ENCODE measurements at regions not wholly inside any gene's neighbourhood (a gene's known extent, or its start where the extent isn't known, plus 50 kb on each side); places are given as distances from the start of the nearest gene placed in this dataset.

GRCh38 chr5:40033009-40033408 is 608.2 kb upstream of the DAB2 start:
- DNase-seq: no peak

DNA sequence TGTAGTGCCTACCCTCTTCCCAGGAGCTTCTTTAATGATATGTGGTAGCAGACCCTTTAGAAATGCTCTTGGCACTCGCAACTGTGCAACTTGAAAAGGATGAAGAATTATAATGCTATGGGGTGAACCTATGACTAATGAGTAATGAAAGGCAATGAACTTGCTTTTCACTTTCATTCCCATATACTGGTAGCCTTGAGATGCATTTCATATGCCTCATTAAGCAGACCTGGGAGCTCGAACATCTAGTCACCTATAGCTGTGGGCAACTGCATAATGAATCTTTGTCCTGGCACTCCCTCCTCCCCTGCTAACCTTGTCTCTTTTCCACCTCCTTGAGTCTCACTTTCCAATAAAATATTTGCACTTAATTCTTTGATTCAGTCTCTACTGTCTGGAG is 605.9 kb upstream of the DAB2 start:
- DNase-seq: no peak

DNA sequence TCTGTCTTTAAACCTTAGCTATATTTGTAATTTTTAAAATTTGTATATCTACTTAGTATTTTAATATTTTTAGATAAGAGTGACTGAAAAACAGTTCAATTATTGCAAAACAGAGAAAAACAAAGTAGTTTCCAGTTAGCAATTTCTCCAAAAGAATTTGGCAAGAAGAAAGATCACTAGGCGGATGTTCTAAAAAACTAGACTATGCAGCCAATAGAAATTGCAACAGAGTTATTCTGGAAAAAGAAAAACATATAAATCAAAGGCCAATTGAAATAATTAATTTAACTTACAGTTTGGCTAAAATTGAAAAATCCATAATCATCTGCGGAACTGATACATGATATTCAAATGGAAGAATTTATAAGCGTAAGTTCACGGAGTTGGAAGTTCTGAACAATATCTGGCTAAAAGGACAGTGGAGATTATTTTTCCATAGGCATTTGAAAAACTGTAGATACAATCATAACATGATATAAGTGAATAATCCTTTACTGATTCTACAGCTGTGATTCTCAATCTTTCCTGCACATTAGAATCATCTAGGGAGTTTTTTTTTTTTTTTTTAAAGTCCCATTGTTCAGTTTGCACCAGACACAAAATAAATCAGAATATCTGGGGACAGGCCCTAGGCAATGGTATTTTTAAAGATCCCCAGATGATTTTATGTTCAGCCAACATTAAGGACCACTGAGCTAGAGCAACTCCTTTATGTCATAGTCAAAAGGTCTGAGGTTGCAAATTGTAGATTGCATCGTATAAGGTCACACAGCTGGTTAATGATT is 605.1 kb upstream of the DAB2 start:
- no peak for DNase-seq

DNA sequence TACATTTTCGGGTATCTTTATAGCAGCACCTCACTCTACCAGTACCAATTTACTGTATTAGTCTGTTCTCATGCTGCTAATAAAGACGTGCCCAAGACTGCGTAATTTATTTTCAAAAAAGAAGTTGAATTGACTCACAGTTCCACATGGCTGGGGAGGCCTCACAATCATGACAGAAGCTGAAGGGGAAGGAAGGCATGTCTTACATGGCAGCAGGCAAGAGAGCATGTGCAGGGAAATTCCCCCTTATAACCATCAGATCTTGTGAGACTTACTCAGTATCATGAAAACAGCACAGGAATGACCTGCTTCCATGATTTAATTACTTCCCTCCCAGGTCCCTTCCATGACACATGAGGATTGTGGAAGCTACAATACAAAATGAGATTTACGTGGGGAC is 602.6 kb upstream of the DAB2 start:
- DNase-seq: no peak

- DNase-seq: no peak
Observed at GRCh38 chr5:40025586-40025985, 600.8 kb upstream of the DAB2 start.

DNA sequence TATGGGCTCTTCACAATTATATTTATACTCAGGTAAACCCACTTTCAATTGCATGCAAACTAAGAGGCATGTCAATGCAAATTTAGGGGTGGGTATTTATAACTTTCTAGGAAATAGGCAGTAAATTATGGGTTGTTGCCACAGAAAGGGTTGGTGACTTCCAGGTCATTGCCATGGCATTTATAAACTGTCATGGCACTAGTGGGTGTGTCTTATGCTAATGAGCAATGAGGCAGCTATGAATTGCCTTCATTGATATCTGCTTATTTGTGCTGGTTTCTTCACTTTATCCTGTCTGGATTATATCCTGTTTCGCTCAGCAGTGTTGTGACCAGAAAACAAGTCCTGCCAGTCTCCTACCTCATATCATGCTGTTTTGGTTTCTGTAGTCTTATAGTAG is 597.3 kb upstream of the DAB2 start:
- no peak for DNase-seq

DNA sequence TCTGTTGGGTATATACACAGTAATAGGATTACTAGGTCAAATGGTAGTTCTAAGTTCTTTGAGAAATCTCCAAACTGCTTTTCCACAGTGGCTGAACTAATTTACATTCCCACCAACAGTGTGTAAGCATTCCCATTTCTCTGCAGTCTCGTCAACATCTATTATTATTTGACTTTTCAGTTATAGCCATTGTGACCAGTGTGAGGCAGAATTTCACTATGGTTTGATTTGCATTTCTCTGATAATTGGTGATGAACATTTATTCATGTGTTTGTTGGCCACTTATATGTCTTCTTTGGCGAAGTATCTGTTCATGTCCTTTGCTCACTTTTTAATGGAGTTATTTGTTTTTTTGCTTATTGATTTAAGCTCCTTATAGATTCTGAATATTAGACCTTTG is 596.2 kb upstream of the DAB2 start:
- DNase-seq: no peak

DNA sequence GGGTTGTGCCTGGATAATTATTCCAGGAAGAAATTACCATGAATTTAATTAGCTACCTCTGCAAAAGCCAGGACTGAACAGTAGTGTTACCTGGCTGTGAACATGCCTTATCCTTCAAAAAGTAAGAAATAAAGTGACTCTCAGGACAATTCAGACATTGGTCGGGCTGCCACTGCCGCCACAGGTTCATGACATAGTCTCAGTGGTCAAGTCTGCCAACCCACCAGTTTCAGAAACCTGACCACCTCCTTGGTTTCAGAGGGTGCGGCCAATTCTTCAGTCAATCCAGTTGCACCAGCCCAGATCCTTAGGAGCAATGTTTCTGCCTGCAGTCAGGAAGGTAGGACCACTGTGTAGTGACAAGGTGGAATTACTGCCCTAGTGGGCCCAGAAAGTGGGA is 593.1 kb upstream of the DAB2 start:
- no peak for DNase-seq

- peak in 1 of 2 experiments; percentile 17 for DNase-seq
Observed at GRCh38 chr5:40017135-40017534, 592.4 kb upstream of the DAB2 start.

DNA sequence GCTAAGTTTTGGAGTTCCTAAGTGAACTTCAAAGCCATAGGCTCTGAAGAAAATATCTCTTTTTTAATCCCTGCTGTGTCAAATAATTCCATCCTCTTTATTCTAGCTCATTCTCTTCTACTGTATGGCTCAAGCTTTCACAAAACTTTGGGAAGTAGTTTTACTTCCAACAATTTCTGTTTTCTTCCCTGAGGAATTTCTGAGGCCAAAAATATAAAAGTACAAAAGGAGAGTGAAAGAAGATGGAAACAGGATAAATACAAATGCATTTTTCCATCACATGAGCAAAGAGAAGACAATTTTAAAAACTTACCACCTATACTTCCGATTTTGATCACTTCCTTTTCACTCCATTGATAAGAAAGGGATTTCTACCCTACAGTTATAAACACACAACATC is 585.7 kb upstream of the DAB2 start:
- DNase-seq: no peak

- DNase-seq: no peak
Observed at GRCh38 chr5:40006260-40006659, 581.5 kb upstream of the DAB2 start.

DNA sequence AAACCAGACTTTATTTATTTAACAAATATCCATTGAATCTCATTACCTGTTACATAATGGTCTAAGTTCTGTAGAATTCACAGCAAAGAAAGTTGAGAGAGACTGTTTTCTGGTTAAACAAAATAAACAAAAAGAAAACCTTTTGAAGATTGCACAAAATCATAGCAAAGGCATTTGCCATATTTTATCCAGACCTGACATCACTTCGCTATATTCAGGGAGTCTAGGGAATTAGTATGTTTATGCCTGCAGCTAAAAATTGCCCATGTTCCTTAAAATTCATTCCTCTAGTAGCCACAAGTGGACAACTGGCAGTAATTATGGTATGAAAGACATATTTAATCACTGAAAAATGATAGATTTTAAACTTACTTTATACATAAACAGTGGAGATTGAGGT is 577.0 kb upstream of the DAB2 start:
- no peak for DNase-seq

DNA sequence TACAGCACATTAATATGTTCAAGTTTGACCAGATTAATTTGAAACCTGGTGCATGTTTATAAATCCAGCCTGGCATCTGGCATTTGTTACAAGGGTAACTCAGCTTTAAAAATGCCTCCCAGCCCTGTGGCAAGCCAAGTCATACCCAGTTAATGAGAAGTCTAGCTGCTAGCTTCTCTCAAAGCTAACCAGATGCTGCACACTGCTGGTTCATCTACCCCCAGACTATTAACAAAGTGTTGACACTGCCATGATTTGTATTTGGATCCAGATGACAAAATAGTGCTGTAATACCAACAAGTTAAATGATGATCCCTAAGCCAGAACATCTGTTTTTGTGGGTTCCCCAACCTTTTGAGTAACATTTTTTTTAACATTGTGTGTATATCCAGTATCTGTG is 573.7 kb upstream of the DAB2 start:
- DNase-seq: no peak

- DNase-seq: no peak
Observed at GRCh38 chr5:39995990-39996389, 571.2 kb upstream of the DAB2 start.

DNA sequence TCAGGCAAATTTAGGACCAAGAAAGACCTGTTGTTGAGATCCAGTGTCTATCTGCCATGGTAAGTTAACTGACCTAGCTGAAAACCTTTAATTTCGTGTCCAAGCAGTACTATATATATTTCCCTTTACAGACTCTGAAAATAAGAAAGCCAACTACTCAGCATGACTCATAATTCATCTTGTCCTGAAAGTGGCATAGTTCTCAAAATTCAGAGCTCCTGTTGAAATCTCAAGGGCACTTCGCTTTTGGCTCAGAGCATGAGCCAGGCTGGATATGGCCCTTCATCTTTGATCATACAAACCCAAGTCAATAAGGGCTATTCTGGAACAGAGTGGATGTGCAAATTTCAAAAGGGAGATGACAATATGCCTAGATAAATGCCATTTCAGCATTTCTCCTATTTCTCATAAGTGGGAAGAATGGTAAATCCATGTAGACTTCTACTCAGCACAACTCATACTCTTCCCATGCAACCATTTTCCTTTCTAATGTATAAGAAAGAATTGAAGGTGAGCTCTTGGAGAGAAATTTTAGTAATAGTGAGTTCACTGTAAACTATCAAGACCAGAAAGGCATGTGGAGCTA is 567.9 kb upstream of the DAB2 start:
- DNase-seq: no peak

GRCh38 chr5:39986614-39987013 is 561.8 kb upstream of the DAB2 start:
- no peak for DNase-seq

DNA sequence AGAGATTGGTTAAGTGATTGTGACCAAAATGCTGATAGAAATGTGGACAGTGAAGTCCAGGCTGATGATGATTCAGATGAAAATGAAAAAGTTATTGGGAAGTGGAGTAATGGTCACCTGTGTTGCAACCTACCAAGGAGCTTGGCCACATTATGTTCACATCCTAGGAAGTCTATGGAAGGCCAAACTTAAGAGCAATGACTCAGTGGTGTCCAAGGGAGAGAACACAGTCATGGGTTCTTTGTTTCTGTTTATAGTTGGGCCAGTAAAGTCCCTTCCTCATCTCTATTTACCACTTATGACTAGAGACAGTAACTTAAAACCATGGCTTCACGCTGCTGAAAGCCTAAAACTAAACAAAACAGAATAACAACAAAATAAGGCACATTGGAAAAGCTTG is 555.3 kb upstream of the DAB2 start:
- no peak for DNase-seq

DNA sequence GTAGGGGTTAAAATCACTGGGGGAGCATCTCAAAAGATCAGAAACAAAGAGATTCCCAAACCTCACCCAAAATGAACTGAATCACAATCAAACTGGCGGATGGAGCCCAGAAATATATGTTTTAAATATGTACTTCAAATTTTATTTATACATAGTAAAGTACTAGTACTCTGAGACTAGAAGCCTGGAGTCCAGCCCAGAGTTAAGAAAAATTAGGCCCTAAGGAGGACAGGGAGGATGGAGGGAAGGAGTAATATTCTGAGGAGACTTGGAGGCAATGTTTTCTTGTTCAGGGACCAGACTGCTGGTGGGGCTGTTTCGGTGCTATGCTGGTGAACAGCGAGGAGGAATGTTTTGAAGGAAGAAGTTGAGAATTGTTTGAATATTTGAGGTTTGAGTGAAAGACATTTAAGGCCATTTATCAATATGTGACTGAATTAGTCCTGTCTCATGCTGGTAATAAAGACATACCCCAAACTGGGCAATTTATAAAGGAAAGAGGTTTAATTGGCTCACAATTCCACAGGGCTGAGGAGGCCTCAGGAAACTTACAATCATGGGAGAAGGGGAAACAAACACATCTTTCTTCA is 552.4 kb upstream of the DAB2 start:
- DNase-seq: no peak

- no peak for DNase-seq
Observed at GRCh38 chr5:39970117-39970798, 545.5 kb upstream of the DAB2 start.

DNA sequence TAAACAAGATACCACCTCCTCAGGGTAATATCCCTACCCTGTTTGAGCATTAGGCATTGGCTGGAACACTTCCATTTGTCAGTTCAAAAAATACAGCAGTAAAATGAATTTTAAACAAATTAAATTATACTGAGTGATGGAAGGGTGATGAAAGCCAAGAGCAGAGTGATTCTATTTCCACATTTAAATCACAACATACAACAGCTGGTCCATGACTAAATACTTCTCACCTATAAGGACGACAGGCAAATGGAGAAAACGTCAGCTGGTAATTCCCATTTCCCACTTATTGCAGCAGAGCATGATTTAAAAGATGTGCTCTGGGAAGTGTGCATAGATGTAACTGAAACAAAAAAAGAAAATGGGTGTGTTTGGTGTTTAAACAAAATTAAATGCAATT is 543.6 kb upstream of the DAB2 start:
- DNase-seq: no peak

- no peak for DNase-seq
Observed at GRCh38 chr5:39955156-39955555, 530.4 kb upstream of the DAB2 start.

GRCh38 chr5:39951070-39951469 is 526.3 kb upstream of the DAB2 start:
- no peak for DNase-seq

DNA sequence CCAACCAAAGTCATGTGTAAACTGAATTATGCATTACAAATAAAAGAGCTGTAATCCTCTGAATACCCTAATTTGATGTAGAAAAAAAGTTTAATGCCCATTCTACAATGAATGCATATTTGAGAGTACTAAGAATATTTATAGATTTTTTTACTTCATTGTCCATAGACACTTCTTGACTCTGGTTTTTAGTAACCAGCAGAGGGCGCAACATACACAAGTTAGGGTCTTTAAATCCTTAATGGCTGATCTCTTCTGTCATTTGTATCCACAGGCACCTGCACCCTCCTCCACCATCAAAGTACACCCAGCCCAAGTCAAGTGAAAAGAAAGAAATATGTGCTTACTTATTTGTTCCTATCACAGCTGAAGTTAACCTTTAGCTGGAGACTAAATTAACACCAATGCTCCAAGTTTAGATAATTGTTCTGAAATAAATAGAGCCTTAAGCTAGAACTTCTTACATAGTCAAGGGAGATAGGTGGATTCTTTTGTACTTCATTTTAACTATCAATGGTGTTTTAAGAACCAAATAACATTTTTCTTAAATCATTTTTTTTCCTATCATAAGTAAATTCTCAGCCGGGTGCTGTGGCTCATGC is 524.2 kb upstream of the DAB2 start:
- peak; percentile 63 to 80 for DNase-seq

- DNase-seq: no peak
Observed at GRCh38 chr5:39948341-39948740, 523.6 kb upstream of the DAB2 start.

Measured in Kasumi-1 (cell line).